Amygdala (tissue), 56 donors: ENCODE measurements at regions not wholly inside any gene's neighbourhood (a gene's known extent, or its start where the extent isn't known, plus 50 kb on each side); places are given as distances from the start of the nearest gene placed in this dataset.

Source experiments
- DNase-seq, 56 donors: peaks; one replicate each; lab custom pipeline; 2025; lab: John Stamatoyannopoulos, UW

DNA sequence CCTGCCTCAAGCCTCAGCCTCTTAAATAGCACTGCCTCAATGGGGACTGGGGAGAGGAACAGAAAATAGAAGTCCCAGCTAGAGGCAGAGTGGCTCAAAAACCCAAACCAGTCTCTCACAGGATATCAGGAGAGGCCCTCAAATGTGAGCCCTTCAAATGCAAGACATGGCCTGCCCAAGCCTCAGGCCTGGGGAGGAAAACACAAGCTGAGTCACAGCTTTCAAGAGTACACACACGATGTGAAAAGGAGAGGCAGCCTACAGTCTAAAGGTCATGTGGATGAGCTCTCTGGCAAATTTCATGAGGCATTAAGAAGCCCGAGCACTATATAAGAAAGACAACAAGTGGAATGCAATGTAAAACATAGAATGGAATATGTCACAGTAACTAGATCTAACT lies 316.6 kb upstream of the MEX3C start:
- no peak for DNase-seq

DNA sequence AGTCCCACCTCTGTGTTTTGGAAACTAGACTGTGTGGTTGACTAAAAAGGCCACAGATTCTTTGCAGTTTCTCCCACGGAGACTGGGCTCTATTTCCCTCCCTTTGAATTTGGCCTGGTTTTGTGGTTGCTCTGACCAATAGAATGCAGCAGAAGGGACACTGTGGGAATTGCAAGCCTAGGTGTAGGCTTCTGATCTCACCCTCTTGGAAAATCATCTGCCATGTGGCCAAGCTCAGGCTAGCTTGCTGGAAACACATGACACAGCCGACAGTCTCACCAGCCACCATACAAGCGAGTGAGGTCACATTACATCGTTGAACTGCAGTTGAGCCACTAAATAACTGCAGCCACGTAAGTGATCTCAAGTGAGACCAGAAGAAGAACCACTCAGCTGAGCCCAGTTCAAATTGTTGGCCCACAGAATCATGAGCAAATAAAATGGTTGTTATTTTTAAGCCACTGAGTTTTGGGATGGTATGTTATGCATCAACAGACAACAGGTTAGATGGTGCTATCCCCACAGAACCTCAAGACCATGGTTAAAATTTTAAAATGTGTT lies 319.1 kb upstream of the MEX3C start:
- DNase-seq: no peak

DNA sequence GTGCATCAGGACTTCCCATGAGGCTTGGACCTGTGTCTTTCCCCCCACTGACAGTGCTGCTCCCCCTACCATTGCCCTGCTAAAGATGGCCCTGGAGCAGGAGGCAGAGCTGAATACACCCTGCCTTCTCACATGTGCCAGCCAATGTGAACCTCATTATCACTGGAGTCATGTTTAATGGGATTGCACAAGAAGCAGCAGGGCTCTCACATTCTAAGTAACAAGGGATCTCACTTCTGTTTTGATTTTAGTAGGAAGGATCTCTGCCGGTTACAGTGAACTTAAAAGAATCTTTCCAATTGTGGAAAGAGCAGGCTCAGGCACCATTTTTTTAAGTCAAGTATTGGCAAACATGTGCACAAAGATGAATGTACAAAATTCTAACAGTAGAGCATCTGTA lies 322.1 kb upstream of the MEX3C start:
- DNase-seq: no peak

DNA sequence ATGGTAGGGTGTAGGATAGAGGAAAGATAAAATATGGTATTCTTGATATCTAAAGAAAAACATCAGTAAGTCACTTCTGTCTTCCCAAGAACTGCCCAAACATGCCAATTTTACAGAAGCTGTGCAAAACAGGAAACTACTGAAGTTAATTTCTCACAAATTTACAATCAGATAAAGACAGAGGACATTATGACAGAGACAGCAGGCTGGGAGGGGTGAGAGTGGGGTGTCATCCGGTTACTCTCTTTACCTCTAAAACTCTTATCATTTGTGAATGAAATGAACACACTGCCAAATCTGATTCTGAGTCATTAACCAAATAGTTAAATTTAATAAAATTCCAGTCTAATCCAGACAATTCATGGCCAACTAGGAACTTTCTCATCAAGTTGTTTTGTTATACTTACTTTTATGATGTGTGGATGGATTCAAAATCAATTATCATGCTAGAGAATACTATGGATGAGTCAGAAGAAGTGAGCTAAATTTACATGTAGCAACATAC lies 323.2 kb upstream of the MEX3C start:
- DNase-seq: no peak

DNA sequence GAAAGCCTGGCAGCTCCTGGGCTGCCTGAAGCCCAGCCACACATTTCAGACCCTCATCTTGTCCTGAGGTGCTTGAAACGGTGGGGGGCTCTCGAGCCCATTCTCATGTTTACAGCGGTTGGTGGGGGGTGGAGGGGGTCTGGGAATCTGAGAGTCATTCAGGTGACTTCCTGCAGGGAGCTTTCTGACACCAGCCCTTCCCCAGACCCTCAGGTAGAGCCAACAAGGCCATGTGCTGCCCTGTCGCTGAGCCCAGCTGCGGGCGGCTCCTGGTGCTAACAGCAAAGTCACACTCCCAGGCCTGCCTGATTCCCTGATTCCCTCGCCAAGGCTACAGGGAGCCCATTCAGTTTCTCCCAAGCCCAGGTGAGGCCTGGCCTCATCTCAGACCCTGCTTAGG lies 324.9 kb upstream of the MEX3C start:
- no peak for DNase-seq

DNA sequence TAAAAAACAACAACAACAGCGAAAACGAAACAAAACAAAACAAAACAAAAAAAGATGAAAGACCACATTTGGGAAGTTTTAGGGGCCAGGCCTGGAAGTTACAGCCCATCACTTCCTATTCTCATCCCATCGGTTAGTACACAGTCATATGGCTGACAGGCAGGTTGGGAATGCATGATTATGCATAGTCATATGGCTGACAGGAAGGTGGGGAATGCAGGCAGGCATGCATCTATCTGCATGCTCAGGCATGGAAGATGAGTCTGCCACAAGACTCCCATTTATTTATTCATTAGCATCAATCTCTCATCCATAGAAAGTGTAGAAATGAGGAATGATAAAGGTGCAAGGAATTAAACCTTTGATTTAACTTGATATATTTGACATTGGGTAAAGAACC lies 325.3 kb upstream of the MEX3C start:
- no peak for DNase-seq

DNA sequence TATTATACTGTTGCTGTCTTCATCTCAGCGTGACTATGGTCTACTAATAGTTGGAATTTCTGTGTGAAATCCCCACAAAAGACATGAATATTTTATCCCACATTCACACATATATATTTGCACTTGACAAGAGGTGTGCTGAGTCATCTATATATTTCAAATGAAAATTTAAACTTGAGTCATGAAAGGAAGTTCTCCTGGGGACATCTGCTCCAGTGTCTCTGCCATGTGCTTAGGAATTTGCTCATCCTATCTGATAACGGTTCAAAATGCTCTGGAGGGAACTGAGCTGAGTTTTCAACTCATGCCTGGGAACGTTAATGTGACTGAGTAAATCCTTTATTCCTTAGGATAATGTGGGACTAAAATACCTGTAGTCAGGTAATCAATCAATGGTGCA lies 326.2 kb upstream of the MEX3C start:
- no peak for DNase-seq

DNA sequence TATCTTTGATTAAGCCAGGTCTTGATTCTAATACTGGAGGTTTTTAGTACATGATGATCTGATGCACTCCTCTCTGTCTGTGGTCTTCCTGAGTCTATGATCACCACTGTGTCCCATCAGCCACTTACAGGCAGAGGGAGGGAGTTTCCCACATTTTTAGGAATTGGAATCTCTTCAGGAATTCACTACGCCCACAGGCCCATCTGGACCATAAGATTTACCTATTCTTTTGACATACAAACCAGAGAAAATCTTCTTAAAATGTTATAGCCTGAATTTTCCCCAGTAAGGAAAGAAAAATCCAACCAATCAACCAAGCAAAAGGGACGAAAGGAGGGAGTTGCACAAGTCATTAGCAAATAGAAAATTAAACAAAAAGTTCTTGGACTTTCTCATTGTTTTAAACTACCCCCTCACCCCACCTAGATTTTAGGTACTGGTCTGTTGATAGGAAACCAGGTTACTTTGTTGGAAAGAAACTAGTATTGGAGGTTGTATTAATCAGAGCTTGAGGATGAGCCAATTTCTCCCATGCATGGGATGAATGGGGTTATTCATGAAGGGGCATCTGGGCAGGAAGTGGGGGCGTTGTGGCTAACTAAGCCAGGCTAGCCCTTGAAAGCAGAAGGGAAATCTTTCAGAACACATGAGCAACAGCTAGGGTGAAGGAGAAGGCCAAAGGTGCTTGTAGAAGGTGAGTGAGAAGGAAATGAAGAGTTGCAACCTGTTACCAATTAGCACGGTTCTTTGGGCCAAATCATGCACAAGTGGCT lies 328.2 kb upstream of the MEX3C start:
- DNase-seq: no peak

DNA sequence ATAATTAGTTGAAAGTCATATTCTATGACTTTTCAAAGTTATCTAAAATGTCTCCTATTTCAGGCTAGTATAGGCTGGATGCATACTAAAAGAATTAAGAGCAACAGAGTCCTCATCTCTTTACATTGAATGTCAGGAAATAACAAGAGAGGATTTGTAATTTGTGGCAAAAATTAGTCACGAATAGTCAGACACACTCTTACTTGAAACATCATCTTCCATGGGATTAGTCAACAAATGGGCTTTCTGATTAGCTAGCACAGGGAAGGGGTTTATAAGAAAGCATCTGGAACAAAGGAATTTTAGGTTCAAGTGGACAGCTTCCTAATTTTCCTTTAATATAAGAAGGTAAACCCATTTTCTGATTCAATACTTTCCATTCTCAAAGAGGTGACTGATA lies 330.3 kb upstream of the MEX3C start:
- no peak for DNase-seq

DNA sequence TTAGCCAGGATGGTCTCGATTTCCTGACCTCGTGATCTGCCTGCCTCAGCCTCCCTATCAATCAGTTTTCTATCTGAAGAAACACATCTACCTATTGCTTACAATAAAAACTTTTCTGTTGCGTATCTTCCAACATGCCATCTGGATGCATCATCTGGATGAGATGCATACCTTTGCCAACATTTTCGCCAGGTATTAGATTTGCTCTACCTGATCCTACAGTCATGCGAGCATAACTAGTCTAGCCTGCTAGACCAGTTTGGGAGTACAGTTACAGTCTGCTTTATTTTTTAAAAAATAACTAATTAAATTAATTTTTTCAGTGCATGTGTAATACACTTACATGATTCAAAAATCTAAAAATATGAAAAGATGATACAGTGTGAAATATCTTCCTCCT lies 334.0 kb upstream of the MEX3C start:
- no peak for DNase-seq

DNA sequence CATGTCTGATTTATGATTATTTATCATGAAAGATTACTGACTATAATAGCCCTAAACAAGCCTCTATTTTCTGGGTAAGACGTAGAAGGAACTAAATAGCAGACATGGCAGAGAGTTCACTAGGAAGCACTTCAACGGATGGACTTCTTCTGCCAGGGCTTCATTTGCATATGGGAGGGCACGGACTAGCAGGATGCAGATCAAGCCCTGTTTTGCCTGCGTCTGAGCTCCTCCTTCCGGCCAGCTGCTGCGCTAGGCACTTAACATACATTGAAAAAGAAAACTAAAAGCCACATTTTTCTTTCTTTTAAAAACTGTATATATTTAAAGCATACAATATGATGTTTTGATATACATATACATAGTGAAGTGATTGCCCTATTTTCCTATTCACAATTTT lies 340.0 kb upstream of the MEX3C start:
- DNase-seq: peak in 43 of 56 donors; percentile 1 to 74 (median 25)

DNA sequence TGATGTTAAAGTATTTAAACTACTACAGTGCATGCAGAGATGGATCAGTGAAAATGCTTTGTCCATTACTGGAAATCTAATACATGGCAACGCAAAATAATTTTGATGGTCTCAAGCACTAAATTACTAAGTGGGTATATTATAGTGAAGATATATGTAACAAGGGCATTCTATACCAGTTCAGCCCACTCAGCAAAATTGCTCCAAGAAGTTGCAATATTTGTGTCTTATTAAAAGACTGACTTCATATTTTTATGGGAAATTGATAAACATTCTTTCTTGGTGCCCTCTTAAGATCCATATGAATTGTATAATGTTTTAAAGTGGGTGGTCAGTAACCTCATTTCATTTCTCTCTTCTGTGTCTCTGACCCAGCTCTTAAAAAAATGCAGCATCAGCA lies 343.1 kb upstream of the MEX3C start:
- DNase-seq: no peak

DNA sequence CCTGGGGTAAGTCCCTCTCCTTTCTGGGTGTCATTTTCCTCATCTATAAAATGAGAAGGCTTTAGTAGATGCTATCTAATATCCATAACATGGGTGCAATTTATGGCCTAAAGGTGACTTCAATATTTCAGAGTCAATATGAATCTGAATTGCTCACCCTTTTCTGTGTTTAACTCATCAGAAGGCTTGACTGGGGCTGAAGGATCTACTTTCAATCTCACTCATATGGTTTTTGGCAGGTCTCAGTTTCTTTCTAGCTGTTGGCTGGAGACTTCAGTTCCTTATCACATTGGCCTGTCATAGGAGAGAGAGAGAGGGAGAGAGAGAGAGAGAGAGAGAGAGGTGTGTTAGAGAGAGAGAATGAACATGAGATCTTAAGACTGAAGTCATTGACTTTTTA lies 343.7 kb upstream of the MEX3C start:
- DNase-seq: no peak

DNA sequence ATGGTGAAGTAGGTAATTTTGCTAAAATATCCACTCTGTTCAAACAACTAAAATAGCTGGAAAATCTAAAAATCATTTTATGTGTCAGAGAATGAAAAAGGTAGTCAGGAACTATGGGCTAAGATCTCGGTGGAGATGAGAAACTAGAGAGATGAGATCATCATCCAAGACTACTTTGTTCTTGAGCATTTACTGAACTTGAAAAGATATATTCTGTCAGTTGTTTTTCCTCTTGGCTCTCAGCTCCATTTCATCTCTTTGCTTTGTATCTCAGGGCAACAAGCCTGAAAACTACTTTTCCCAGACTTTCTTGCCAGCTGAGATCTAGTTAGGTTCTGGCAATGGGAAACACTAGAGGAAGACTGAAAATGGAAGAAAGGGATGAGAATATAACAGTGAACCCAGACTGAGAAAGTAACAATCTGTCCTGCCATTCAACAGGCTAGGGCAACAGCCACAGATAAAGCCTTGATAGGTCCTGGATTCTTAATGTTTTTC lies 346.2 kb upstream of the MEX3C start:
- no peak for DNase-seq

DNA sequence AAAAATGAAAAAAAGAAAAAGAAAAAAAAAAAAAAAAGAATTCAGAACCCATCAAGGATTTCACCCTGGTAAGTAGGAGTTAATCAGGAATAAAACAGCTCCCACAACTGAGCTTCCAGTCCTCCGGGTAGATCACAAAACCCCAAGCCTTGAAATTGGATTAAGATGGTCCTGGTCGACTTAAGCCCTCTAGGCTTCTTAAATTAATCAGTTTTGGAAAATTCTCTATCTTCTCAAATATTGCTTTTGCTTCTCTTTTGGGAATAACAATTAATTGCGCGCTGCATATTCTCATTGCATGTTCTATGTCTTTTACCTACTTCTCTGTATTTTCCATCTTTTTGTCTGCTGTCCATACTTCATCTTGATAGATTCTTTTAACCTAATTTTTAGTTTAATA lies 348.0 kb upstream of the MEX3C start:
- no peak for DNase-seq

DNA sequence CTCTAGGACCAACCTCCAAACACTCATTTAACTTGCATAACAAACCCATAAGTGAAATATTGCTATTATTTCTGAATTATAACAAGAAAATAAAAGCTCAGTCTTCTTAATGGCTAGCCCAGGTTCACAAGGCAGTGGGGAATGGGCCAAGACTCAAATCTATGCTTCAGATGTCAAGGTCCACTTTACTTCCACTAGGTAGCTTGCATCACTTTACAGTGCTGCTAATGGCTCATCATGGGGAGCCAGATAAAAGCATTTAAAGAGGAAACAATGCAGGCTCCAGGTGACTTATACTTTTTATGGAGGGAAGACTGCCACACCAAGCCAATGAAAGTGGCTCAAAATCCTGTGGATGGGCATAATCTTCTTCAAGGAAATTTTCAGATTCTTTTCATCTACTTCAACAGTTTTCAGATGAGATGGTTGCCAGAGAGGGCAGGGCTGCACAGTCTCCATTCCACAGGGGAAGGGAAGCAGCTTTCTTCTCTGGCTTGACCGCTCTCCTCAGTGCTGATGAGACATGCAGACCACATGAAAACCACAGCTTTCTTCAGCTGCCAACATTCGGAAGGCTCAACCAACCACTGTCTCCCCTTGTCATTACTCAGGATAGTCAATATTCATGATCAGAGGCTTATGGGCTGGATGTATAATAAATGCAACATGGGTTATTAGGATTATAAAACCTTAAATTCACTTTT lies 361.9 kb upstream of the MEX3C start:
- DNase-seq: no peak

DNA sequence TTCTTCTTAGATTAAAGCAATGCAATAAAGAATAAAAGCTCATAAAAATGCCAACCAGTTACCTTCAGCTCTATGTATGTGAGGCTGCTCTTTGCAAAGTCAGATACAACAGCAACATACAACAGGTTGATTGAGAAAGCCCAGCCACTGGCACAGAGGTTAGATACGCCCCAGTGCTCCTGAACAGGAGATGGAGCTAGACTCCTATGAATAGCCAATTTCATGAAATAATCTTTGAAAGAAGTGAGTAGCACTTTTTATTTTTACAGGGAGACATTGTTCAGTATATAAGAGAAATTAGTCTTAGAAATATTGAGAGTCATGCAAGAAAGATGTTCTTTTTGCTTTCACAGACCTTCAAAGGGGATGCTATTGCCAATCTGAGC lies 362.4 kb upstream of the MEX3C start:
- no peak for DNase-seq

DNA sequence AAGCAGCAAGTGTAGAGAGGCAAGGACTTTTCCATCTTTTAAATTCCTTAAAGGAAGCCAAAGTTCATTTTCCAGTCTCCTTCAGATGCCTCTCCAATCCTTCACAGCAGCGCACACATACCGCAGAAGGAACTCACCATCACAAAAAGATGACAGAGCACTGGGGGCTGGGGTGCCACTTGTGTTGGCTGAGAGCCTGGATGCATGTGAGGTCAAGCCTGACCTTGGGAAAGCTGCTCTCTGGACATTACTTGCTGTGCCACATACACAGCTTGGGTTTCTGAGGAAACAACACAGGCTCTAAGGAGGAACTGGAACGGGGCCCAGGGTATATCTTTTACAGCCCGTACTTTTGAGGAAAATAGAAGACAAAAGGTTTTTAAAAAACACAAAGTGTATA lies 364.3 kb upstream of the MEX3C start:
- DNase-seq: no peak

DNA sequence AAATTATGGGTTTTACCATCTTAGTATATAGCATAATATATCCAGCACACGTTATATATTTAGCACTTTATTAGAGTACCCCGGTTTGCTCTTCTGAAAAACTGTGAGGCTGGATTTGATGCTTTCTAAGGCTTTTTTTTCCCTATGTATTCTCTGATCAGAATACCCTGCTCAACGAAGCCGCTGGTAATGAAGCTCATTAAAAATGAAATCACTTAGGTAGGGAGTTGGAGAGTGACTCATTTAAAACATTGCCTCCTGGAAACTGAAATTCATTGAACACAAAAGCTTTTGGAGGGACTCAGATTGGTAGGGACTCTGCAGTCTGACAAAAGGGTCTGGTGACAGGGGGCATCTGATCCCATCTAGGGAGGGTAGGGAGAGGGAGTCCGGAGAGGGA lies 365.4 kb upstream of the MEX3C start:
- DNase-seq: no peak

DNA sequence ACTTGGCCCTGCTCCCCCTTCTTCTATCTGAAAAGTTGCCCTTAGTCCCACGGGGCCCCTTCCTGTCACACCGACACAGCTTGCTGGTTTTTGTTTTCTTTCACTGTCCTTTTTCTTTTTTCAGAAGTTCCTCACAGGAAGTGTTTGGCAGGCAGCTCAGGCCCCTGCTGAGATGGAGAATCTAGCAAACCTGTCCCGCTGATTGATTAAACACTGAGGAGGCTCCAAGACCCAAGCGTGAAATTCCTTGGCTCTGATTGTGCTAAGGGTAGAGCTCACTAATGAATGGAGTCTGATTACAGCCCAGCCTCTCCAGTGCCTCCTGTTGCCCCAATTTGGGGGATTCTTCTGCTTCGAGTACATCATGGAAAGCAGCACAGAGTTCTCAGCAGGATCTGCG lies 365.9 kb upstream of the MEX3C start:
- DNase-seq: no peak

DNA sequence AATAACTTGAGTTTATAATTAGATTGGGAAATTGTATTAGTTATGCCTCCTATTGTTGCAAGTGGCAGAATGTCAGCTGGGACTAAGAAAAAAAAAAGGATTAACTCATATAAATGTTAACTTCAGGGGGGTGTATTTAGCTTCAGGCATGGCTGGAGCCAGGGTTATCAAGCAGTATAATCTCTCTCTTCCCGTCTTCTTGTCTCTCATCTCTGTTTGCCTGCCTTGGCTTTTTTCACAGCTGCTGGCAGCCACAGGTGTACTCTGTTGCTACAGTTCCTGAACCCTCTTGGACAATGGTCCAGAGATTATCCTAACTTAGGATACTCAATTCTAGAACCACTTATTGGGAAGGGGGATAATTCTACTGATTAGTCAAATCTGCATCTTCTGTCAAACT lies 370.7 kb upstream of the MEX3C start:
- no peak for DNase-seq

DNA sequence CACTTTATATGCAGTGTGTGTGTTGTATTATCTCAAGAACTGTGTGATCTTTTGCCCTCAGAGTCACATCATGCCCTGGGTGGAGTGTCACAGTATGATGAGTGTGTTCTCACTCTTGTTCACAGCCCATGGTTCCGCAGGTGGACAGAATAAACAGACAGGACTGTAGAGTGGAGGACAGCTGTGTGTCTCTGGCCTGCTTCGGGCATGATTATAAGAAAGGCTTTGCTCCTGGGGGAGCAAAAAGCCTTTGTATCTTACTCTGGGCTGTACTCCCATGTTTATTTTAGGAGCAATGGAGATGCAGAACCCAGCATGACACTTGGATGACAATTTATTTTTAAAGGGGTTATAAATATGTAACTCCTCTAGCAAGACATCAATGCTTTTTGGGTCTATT lies 371.7 kb upstream of the MEX3C start:
- DNase-seq: no peak
